WTC11 (cell line): ENCODE measurements at regions not wholly inside any gene's neighbourhood (a gene's known extent, or its start where the extent isn't known, plus 50 kb on each side); places are given as distances from the start of the nearest gene placed in this dataset.

Experiments used
- CTCF ChIP-seq: fragments of 200-600 bp; IDR thresholded peaks from 2 replicates; pipeline ENCODE4 v1.8.0; 2022; ENCODE audit warnings: antibody characterized with exemption
- ELF4 ChIP-seq: sonication (generic); formaldehyde crosslinking; IDR thresholded peaks from 2 replicates; pipeline ENCODE4 v1.8.1; 2022; ENCODE audit warnings: low read depth, mild to moderate bottlenecking, moderate library complexity, missing genetic modification reagents
- HMGA2 ChIP-seq: fragments of 250-450 bp; sonication (Bioruptor Pico); IDR thresholded peaks from 2 replicates; pipeline ENCODE4 v1.4.0; 2021; ENCODE audit warnings: mild to moderate bottlenecking, moderate library complexity
- JUN ChIP-seq: sonication (generic); formaldehyde crosslinking; IDR thresholded peaks from 2 replicates; pipeline ENCODE4 v1.8.0; 2023; ENCODE audit warnings: mild to moderate bottlenecking, missing genetic modification reagents
- NR1H2 ChIP-seq: sonication (generic); formaldehyde crosslinking; IDR thresholded peaks from 2 replicates; pipeline ENCODE4 v1.9.0; 2021; ENCODE audit warnings: mild to moderate bottlenecking, moderate library complexity, missing genetic modification reagents
- SP1 ChIP-seq: sonication (generic); formaldehyde crosslinking; conservative IDR thresholded peaks from 2 replicates; pipeline ENCODE4 v1.8.1; 2022; ENCODE audit warnings: missing genetic modification reagents
- USF2 ChIP-seq: sonication (generic); formaldehyde crosslinking; IDR thresholded peaks from 2 replicates; pipeline ENCODE4 v1.8.1; 2023; ENCODE audit warnings: mild to moderate bottlenecking, missing genetic modification reagents, moderate library complexity
- ZBTB21 ChIP-seq: sonication (generic); formaldehyde crosslinking; IDR thresholded peaks from 2 replicates; pipeline ENCODE4 v1.8.1; 2023; ENCODE audit warnings: mild to moderate bottlenecking, missing genetic modification reagents, borderline replicate concordance
- TF ChIP-seq, protein P1 (sequence below): sonication (generic); formaldehyde crosslinking; conservative IDR thresholded peaks from 2 replicates; pipeline ENCODE4 v1.8.1; 2023; ENCODE audit warnings: mild to moderate bottlenecking, low read depth, missing genetic modification reagents, moderate library complexity

DNA sequence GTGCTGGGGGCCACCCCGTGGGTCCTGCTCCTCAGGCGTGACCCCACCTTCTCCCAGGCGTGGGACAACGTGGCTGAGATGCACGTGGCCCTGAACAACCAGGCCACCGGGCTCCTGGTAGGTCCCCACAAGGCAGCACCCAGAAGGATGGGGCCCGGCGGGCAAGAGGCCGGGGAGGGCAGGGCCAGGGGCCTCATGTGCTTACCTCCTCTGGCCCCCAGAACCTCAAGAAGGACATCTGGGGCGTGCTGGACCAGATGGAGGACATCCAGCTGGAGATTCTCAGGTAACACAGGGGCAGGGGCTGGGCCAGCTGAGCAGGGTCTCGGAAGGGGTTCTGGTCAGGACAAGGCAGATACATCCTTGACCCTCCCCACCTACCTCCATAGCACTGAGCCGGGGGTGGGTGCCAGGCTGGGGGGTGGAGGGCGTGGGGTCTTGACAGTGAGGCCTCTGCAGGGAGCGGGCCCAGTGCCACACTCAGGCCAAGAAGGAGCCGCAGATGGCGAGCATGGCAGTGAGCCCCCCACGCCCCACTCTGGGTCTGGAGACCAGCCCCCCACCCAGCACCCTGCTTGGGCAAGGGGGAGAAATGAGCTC is 186.3 kb downstream of the IGLL1 start:
- TF ChIP-seq JUN (CRISPR knock-in tag), result no peak
- TF ChIP-seq CTCF, result no peak
- no peak for TF ChIP-seq SP1
- TF ChIP-seq, protein P1, sequence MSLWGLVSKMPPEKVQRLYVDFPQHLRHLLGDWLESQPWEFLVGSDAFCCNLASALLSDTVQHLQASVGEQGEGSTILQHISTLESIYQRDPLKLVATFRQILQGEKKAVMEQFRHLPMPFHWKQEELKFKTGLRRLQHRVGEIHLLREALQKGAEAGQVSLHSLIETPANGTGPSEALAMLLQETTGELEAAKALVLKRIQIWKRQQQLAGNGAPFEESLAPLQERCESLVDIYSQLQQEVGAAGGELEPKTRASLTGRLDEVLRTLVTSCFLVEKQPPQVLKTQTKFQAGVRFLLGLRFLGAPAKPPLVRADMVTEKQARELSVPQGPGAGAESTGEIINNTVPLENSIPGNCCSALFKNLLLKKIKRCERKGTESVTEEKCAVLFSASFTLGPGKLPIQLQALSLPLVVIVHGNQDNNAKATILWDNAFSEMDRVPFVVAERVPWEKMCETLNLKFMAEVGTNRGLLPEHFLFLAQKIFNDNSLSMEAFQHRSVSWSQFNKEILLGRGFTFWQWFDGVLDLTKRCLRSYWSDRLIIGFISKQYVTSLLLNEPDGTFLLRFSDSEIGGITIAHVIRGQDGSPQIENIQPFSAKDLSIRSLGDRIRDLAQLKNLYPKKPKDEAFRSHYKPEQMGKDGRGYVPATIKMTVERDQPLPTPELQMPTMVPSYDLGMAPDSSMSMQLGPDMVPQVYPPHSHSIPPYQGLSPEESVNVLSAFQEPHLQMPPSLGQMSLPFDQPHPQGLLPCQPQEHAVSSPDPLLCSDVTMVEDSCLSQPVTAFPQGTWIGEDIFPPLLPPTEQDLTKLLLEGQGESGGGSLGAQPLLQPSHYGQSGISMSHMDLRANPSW, result no peak
- no peak for TF ChIP-seq NR1H2 (CRISPR knock-in tag)
- TF ChIP-seq ELF4, result no peak
- TF ChIP-seq USF2, result no peak
- no peak for TF ChIP-seq ZBTB21
- TF ChIP-seq HMGA2 (CRISPR knock-in tag), result no peak
